Retina (tissue), 1 donor: ENCODE measurements at regions not wholly inside any gene's neighbourhood (a gene's known extent, or its start where the extent isn't known, plus 50 kb on each side); places are given as distances from the start of the nearest gene placed in this dataset.
"Not testable (repeated sequence)": the region's sequence is repeated elsewhere in the genome, so short reads cannot be mapped to it uniquely, and the experiment has no call there.

Experiments
- DNase-seq: peaks from one replicate; pipeline ENCODE4 v3.0.0-alpha.2; 2016

- DNase-seq: peak; percentile 10
Observed at GRCh38 chr15:59779110-59779509, 90.0 kb upstream of the BNIP2 start.

- DNase-seq: no peak
Observed at GRCh38 chr15:59764775-59765174, 75.7 kb upstream of the BNIP2 start.

GRCh38 chr15:59762558-59762957 lies 73.4 kb upstream of the BNIP2 start:
- no peak for DNase-seq

DNA sequence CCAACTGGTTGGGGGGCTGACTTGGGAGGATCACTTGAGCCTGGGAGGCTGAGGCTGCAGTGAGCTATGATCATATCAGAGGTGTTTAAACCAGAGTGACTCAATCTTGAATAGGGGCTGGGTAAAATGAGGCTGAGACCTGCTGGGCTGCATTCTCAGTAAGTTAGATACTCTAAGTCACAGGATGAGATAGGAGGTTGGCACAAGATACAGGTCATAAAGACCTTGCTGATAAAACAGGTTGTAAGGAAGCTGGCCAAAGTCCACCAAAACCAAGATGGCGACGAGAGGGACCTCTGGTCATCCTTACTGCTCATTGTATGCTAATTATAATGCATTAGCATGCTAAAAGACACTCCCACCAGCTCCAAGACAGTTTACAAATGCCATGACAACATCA lies 71.1 kb upstream of the BNIP2 start:
- DNase-seq: not testable (repeated sequence)

- DNase-seq: no peak
Observed at GRCh38 chr15:59751552-59752413, 62.7 kb upstream of the BNIP2 start.

DNA sequence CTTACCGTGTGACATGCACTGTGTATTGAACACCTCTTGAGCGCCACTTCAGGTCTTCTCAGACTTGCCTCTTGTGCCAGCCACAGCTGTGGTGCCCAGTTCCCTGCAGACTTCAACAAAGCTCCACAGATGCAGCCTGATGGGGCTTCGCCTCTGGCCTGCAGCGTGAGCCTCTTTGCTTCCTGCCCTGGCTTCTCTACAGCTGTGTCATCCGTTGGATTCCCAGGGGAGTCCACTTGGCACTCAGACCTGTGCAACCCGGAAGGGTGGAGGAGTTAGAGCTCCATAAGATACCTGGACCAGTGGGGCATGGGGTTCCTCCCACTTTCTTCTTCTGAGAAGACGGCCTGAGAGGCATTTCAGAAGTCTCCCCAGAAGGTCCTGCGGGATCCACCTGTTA lies 57.7 kb upstream of the BNIP2 start:
- no peak for DNase-seq

DNA sequence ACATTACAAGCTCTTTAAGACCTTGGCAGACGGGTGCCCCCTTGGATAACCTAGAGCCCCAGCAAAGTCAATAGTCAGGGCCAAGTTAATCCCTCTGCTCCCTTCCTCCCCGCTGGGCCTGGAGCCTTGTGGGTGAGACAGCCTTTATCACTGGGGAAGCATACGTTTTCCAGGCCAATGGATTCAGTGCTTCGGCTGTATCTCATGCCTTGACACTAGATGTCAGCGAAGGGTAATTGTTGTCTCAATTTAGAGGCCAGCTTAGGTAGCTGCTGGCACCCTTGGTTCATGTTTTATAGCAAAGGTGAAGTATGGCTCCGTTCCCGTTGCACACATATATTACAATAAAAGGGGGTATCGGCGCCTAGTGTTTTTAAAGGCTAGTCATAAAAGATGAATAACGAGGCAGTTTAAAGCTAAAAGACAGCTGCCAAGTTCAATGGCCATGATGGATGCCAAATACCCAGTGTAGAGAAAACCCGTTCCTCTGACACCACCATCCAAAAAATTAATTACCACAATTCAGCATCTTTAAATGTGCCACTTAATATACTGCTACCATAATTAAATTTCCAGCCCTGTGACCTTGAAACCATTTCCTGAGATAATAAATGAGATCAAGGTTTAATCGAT lies 52.3 kb upstream of the BNIP2 start:
- DNase-seq: peak; percentile 67

DNA sequence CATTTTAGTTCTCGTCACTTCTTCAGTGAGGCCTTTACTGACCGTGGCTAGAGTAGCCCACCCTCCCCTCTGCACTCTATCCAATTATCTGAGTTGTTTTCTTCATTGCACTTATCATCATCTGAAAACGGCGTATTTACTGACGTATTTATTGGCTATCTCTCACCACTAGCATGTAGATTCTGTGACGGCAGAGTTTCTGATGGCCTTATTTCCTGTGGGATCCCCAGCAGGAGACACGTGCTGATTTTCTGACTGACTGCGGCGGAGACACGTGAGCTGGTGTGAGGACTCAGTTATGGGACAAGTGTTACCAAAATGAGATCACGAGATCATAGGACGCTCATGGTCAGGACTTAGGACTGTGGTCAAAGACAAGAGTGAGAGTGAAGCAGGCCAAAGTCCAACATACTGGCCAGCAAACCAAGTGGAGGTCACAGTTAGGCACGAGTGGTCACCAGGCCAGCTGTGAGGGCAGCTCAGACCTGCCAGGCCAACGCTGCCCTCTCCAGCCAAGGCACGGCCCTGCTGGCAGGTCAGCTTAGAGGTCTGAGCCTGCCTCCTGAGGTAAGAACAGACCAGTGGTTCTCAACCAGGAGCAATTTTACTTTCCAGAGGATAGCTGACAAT lies 50.6 kb upstream of the BNIP2 start:
- DNase-seq: no peak
